ENCODE measurements at regions not wholly inside any gene's neighbourhood (a gene's known extent, or its start where the extent isn't known, plus 50 kb on each side); places are given as distances from the start of the nearest gene placed in this dataset.

DNA sequence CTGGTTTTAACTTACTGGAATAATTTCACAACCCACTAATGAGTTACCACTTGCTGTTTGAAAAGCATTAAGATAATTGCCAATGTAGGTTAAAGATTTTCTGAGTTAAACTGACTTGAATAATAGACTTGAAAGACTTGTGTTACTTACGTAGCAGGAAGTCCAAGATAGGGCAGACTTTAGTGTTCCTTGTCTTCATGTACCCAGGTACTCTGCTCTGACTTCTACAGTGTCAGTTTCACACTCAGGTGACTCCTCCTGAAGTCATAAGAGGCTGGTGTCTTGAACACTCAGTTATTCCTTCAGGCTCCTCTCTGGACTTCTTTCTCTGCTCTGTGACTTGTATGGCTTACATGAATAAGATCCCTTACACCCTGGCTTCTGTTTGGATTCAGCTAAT, 76.3 kb upstream of the SGK1 start (continued):
- no peak for TF ChIP-seq PCBP2 (IDR thresholded peaks at IDR 0.05; ENCODE audit: low read depth, low read length, poor library complexity, severe bottlenecking)

DNA sequence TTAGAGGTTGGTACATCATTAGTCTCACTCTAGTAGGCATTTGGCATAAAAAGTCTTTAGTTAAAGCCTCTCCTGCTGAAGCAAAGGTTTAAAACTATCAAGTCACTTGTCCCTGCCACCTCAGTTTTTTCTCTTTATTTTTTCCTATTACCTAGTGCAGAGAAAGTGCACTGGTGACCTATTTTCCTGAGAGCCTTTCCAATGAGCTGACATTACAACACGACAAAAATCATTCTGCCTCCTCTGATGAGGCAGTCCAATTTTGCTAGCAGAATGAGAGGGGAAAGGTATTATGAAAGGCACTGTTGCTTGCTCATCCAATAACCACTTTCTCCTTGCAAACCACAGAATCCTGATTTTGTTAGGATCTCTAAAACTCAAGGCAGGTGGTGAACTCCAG, 73.3 kb upstream of the SGK1 start:
- no peak for FAIRE-seq
- in situ Hi-C loops (cut with MboI) (no loop called here), intact Hi-C loops (cut with micrococcal nuclease) (no loop called here)
- WGBS (ENCODE audit: insufficient coverage, low coverage, missing lambda C conversion rate) = 0% methylated on average over 1 of the region's 1 CpG
- no peak for ATAC-seq
- ChIA-PET CTCF (ENCODE audit: low intra/inter-chr PET ratio) (no interaction called here), POLR2A (no interaction called here)
- no peaks in the 10 kb centered on the region for H3K9me1 ChIP-seq (ENCODE audit: control insufficient read depth, insufficient read depth, low read length)
- no peak overlapping the region for H3K9ac ChIP-seq (ENCODE audit: insufficient read depth in 1 of 2, low read depth in 2 of 2, low read length in 2 of 2)
- no peaks in the 10 kb centered on the region for H3K9me3 ChIP-seq (replicated peaks; ENCODE audit: control insufficient read depth, insufficient read depth, low read depth, low read length)
- H3K79me2 ChIP-seq (ENCODE audit: control insufficient read depth, insufficient read depth, low read length) = no peaks in the 10 kb centered on the region
- no TSS peak for BruUV-seq (replicated peaks)
- H2AFZ ChIP-seq (ENCODE audit: low read depth, low read length) = no peak overlapping the region
- no peaks in the 10 kb centered on the region for H4K20me1 ChIP-seq (replicated peaks; ENCODE audit: control insufficient read depth, insufficient read depth, low read length)
- no peak overlapping the region for H3K27ac ChIP-seq (ENCODE audit: extremely low read depth, low read depth, low read length)
- DNase-seq (ENCODE audit: extremely low read depth in 1 of 4, low spot score in 3 of 4) = no peak
- H3K4me2 ChIP-seq (ENCODE audit: insufficient read depth, low read length) = no peak overlapping the region
- TF ChIP-seq, protein P1, sequence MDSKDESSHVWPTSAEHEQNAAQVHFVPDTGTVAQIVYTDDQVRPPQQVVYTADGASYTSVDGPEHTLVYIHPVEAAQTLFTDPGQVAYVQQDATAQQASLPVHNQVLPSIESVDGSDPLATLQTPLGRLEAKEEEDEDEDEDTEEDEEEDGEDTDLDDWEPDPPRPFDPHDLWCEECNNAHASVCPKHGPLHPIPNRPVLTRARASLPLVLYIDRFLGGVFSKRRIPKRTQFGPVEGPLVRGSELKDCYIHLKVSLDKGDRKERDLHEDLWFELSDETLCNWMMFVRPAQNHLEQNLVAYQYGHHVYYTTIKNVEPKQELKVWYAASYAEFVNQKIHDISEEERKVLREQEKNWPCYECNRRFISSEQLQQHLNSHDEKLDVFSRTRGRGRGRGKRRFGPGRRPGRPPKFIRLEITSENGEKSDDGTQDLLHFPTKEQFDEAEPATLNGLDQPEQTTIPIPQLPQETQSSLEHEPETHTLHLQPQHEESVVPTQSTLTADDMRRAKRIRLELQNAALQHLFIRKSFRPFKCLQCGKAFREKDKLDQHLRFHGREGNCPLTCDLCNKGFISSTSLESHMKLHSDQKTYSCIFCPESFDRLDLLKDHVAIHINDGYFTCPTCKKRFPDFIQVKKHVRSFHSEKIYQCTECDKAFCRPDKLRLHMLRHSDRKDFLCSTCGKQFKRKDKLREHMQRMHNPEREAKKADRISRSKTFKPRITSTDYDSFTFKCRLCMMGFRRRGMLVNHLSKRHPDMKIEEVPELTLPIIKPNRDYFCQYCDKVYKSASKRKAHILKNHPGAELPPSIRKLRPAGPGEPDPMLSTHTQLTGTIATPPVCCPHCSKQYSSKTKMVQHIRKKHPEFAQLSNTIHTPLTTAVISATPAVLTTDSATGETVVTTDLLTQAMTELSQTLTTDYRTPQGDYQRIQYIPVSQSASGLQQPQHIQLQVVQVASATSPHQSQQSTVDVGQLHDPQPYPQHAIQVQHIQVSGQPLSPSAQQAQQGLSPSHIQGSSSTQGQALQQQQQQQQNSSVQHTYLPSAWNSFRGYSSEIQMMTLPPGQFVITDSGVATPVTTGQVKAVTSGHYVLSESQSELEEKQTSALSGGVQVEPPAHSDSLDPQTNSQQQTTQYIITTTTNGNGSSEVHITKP (IDR thresholded peaks at IDR 0.05; ENCODE audit: partially characterized antibody) = peak; percentile 17
- no peak for TF ChIP-seq GATA2 (CRISPR knock-in tag; IDR thresholded peaks at IDR 0.05)
- no peaks in the 10 kb centered on the region for H3K36me3 ChIP-seq (ENCODE audit: control insufficient read depth, insufficient read depth, low read length)
- H3K4me1 ChIP-seq (replicated peaks in 1 of 2; ENCODE audit: control insufficient read depth in 2 of 2, insufficient read depth in 2 of 2, low read length in 2 of 2) = peaks cover 0 to 4% of the 10 kb centered on the region in 2 experiments; a peak in 2 of 5 replicates
- no peaks in the 10 kb centered on the region for H3K27me3 ChIP-seq (ENCODE audit: control insufficient read depth in 2 of 2, insufficient read depth in 2 of 2, low read length in 2 of 2)
- H3K4me3 ChIP-seq = no peak overlapping the region
